AG10803 (cell line): ENCODE measurements at regions not wholly inside any gene's neighbourhood (a gene's known extent, or its start where the extent isn't known, plus 50 kb on each side); places are given as distances from the start of the nearest gene placed in this dataset.

Experiments
- DNase-seq: peaks from one replicate; pipeline ENCODE4 v3.0.0; 2010; ENCODE audit warnings: low read depth
- H3K4me3 ChIP-seq: 2 replicates; pipeline ENCODE4 v1.5.1; 2011; ENCODE audit warnings: mild to moderate bottlenecking, low read length, control low read depth
- TF ChIP-seq, protein P1 (sequence below): conservative IDR thresholded peaks from 2 replicates; pipeline ENCODE4 v1.5.1; 2011; ENCODE audit warnings: mild to moderate bottlenecking, low read length, control low read depth, inconsistent platforms

DNA sequence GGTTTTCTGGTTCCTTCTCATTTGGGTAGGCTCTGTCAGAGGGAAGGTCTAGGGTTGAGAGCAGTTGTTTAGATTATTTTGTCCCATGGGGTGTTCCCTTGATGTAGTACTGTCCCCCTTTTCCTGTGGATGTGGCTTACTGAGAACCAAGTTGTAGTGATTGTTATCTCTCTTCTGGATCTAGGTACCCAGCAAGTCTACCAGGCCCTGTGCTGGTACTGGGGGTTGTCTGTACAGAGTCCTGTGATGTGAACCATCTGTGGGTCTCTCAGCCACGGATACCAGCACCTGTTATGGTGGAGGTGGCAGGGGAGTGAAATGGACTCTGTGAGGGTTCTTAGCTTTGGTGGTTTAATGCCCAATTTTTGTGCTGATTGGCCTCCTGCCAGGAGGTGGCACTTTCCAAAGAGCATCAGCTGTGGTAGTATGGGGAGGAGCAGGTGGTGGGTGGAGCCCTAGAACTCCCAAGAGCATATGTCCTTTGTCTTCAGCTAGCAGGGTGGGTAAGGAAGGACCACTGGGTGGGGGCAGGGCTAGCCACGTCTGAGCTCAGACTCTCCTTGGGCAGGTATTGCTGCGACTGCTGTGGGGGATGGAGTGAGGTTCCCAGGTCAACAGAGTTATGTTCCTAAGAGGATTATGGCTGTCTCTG, 179.3 kb upstream of the BTG1 start:
- TF ChIP-seq, protein P1, sequence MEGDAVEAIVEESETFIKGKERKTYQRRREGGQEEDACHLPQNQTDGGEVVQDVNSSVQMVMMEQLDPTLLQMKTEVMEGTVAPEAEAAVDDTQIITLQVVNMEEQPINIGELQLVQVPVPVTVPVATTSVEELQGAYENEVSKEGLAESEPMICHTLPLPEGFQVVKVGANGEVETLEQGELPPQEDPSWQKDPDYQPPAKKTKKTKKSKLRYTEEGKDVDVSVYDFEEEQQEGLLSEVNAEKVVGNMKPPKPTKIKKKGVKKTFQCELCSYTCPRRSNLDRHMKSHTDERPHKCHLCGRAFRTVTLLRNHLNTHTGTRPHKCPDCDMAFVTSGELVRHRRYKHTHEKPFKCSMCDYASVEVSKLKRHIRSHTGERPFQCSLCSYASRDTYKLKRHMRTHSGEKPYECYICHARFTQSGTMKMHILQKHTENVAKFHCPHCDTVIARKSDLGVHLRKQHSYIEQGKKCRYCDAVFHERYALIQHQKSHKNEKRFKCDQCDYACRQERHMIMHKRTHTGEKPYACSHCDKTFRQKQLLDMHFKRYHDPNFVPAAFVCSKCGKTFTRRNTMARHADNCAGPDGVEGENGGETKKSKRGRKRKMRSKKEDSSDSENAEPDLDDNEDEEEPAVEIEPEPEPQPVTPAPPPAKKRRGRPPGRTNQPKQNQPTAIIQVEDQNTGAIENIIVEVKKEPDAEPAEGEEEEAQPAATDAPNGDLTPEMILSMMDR, result no peak
- no peak overlapping the region for H3K4me3 ChIP-seq
- no peak for DNase-seq

DNA sequence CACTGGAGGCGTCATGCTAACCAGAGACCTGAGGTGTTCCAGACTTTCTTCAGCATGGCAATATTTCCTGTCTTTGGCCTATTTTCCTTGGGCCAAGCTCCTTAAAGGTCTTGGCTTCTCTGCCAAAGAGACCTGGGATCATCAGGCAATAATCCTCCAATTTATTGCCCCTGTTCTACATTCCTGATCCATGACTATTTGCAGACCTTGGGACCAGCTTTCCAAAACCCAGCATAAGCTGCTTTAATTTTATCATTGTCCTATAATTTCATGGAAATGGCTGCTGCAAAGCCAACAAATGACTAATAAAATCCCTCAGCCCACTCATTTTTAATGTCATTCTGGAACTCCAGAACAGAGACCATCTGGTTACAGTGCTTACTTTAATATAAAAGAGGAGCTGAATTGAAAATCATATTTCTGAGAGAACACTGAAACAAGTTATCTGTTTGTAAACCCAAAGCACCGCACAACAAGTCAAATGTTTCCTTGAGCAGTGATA, 166.9 kb upstream of the BTG1 start:
- H3K4me3 ChIP-seq, result no peak overlapping the region
- TF ChIP-seq, protein P1, result no peak
- peak; percentile 37 for DNase-seq

DNA sequence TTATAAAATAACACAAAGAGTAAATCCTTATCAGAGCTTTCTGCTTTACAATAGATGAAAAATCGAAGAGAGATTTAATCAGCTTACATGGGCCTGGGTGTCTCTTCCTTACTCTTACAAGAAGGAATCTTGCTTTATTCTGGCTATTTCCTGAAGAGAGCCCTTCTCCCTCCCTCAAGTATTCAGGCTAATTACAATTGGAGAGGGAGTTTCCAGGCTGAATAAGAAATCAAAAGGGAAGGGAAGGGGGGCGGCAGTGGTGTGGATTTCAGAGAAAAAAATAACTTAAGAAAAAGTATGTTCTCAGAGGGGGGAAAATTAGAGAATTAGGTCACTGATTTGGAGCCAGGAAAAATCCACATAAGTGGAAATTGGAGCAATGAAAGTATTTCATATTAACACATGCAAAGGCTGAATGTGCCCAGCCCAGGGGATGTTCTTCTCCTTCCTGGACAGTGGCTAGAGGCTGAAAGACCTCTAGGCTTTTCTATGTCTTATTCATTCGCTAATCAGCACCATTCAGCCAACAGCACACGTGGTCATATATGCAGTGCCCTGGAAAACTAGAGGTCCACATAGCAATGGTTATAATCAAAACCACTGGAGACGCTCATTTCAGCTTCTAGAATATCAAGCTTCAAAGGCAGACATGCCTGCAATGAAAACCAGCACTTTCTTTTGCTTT, 158.9 kb upstream of the BTG1 start:
- no peak overlapping the region for H3K4me3 ChIP-seq
- TF ChIP-seq, protein P1, result no peak
- peak; percentile 34 for DNase-seq

DNA sequence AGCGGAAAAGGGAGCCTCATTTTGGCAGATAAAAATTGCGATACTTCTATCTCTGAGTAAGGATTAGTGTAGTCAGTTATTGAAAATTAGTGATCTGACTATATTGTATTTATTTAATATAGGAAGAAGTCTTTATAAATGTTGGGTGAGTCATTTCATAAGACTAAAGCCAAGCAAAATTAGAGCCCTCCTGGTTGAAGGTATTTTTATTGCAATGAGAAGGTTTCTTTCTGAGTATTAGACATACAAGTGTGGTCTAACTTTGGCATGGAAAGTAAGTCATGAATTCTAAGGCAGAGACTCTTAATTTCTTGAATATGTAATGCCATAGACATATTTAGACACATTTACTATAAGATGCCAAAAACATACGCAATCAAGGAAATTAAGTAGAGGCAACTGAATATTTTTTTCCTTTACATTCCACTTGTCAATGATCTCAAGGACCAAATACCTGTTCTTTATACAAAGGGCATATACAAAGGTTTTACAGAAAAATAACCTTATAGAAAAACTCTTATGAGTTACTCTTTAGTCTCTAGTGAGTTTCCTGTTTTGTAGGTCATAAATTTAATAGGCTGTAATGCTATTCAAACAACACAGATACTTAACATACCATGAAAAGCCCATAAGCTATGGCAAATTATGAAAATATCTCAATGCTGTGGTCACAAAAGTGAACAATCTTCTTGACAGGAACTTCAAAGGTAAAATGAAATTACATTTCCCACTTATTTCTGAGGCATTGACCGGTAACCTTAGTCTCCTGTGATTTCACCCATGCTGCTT, 156.6 kb upstream of the BTG1 start:
- TF ChIP-seq, protein P1, result no peak
- no peak for DNase-seq
- no peak overlapping the region for H3K4me3 ChIP-seq

DNA sequence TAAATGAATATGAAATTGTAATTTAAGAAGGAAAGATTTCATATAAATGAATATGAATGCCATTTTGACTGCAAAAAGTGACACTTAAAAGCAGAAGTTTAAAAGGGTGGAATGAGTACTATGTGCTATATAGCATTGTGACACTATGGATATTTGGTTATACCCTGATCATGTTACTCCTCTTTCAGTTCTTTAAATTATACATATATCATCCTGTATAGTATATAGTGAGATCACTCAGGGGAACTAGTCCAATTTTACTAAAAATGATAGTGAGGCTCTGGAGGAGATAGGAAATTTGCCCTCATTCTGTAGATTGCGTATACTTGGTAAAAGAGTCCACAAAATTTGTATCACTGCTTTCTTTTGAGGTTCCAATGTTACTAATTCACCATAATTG, 155.7 kb upstream of the BTG1 start:
- TF ChIP-seq, protein P1, result no peak
- no peak overlapping the region for H3K4me3 ChIP-seq
- no peak for DNase-seq

DNA sequence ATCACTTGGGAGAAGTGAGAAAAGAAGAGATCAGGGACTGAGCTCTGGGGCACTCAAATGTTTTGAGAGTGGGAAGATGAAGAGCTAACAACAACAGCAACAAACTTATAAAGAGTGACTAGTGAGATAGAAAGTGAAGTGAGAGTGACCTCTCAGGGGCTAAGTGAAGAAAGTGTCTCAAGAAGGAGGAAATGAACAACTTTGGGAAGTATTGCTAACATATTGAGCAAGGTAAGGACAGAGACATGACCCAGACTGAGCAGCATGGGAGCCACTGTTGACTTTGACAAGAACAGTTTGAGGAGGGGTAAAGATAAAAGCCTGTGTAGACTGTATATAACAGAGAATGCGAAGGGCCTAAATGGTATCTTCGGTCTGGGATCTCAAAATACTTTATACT, 155.1 kb upstream of the BTG1 start:
- TF ChIP-seq, protein P1, result no peak
- H3K4me3 ChIP-seq, result no peak overlapping the region
- no peak for DNase-seq
